GM21526 (cell line): ENCODE measurements at regions not wholly inside any gene's neighbourhood (a gene's known extent, or its start where the extent isn't known, plus 50 kb on each side); places are given as distances from the start of the nearest gene placed in this dataset.

Experiments used
- ATAC-seq: cut with Tn5 transposase; IDR thresholded peaks from one replicate; pipeline ENCODE4 v1.9.1; 2021; ENCODE audit warnings: moderate library complexity; ENCODE audit not compliant: unreplicated experiment, low FRiP score

GRCh38 chr7:131090886-131091692 is 236.6 kb upstream of the MKLN1 start:
- ATAC-seq: no peak

DNA sequence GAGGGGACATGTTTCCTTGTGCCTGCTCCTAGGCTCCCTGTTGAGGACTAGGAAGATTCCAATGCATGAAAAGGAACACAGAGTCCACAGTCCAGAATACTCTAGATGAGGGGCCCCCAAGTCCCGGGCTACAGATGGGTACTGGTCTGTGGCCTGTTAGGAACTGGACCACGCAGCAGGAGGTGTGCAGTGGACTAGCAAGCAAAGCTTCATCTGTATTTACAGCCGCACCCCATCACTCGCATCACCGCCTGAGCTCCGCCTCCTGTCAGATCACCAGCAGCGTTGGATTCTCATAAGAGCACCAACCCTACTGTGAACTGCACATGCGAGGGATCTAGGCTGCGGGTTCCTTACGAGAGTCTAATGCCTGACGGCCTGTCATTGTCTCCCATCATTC is 233.0 kb upstream of the MKLN1 start:
- ATAC-seq: no peak

GRCh38 chr7:131095346-131095745 is 232.3 kb upstream of the MKLN1 start:
- ATAC-seq: no peak

GRCh38 chr7:131096267-131096927 is 231.3 kb upstream of the MKLN1 start:
- ATAC-seq: no peak

GRCh38 chr7:131097662-131098376 is 229.9 kb upstream of the MKLN1 start:
- no peak for ATAC-seq

DNA sequence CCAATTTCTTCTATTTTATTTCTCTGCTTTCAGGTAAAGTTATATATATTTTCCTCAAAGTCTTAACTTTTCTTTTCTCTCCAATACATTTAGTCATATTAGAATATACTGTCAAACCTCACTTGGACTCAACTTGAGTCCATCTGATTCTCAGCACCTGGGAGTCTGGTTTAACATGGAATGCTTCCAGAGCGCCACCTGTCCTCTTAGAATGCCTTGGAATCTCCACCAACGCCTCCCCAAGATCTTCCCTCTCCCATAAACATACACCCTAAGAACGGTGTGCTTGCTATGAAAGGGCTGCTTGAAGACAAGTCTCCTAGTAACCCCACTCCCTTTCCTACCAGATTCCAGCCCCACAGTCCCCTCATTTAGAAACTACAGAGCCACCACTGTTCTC is 229.1 kb upstream of the MKLN1 start:
- ATAC-seq: no peak

DNA sequence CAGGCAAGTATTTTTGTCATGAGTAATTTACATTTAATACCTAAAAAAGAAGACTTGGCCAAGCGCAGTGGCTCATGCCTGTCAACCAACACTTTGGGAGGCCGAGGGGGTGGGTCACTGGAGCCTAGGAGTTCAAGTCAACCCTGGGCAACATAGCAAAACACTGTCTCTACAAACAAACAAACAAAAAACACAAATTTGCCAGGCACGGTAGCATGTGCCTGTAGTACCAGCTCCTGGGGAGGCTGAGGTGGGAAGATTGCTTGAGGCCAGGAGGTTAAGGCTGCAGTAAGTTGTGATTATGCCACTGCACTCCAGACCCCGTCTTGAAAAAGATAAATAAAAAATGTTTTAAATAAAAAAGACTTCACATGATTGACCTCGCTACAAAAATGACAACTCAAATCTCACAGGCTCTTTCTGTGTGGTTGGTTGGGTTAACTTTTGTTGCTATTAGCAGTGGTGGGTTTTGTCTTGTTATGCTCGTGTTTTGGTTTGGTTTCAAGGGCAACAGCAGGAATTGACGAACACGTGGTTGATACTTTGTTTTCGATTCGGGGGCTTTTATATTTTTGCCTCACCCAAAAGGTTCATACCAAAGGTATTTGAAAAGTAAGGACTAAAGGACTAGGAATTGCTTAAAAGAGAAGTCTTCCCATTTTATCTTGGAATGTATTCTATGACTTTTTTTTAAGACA is 227.2 kb upstream of the MKLN1 start:
- no peak for ATAC-seq

- no peak for ATAC-seq
Observed at GRCh38 chr7:131103997-131104396, 223.7 kb upstream of the MKLN1 start.

DNA sequence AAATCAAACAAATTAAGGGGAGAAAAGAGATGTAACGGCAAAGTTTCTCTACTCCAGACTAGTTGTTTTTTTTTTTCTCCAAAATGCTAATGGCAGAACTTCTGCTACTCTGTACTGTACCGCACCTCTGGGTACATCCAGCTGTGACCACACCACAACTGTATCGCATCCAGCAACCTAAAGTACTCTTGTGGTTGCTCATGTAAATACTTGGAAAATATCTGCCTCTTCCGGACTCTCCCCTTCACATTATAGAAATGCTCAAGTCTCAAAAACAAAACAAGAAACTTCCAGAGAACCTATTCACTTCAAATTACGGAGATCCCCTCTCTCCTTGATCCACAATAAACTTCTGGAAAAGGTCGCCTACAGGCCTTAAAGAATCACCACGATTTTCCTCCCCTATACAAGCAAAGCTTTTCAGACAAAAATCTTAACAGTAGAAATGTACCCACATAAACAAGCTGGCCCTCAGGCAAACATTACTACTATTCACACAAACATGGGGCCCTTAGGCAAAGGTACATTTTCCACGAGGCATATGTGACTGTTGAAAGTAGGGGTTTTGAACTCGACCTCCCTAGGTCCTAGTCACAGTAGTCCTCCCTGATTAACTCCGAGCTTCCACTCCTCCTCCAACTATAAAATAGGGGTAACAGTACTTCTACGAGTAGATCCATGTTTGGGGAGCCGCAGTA is 222.9 kb upstream of the MKLN1 start:
- ATAC-seq: no peak

DNA sequence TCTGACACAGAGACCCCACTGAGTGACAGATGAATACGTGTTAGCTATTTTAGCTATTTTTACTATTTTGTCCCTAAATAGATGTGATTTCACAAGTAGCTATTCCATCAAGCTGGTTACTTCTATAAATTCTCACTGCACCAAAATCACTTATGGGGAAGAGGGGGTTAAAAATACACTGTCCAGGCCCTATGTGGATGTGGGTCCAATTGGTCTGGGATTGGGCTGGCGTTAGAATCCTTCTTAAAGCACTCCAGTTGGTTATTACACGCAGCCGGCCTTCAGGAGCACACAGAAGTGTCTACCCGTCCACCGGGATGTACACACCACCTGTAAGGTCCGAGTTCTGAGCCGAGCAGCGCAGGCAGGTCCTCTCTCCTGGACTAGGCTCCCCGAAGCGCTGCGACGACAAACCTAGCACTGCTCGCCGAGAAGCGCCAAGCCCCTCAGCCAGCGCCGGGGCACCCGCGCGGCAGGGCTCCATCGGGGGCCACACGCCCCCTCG is 222.3 kb upstream of the MKLN1 start:
- no peak for ATAC-seq

GRCh38 chr7:131105799-131106680 is 221.6 kb upstream of the MKLN1 start:
- no peak for ATAC-seq

DNA sequence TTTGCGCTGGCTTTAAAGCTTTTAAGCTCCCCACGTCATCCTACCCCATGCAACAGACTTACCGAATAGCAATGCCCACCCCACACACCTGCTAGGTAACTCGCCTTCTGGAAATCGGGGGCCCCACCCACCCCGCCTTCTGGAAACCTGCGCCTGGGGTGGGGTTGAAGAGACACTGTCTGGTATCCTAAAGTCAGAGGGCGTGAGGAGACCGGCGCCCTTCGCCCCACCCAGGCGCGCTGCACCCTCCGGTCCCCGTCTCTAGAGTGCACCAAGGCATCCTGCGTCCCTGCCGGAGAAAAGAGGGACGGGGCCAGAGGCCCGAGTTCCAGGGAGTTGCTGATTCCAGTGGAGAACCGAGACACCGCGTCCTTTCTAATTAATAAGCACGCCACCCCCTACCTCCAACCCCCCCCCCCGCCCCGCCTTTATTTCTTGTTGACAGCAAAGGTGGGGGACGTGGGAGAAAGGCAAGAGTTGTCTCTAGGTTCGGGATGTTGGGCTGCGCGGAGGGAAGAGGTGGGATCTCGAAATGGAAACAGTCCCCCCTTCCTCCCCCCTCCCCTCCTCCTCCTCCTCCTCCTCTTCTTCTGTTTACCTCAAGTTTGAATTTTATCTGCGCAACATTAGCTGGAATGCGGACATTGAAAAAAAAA is 220.9 kb upstream of the MKLN1 start:
- no peak for ATAC-seq

DNA sequence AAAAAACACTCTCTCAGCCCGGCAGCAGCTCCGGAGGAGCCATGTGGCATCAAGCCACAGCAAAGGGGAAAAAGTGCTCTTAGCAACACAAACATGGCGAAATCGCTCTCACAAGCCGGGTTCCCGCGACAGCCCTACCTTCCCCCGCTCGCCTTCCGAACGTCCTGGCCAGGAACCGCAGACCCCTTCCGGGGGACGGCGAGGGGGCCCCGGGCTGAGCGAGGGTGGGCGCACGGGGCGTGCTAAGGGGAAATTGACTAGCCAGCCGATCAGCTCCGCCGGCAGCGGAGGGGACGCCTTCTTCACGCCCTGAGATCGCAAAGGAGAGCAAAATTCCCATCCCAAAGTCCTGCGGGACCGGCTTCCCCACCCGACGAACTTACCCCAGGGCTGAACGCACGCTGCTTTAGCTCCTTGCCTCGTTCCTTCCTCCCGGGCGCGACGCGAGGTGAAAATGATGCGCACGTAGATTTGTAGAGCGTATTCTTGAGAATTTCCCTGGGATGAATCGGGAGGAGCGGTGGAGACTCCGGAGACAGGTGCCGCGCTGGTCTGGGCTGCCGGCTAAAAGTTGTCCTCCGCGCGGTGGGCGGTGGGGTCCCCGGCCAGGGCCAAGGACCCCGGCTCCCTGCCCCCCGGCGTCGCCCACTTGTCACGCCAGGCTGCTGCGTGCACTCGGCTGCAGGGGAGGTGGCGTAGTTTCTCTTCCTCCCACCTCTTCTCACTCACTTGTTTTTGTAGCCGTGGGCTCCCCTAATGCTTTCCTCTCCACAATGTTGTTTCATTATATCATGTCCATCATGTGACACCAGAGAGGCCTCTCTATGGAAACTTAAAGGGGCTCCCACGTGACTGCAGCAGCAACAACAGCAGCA is 220.1 kb upstream of the MKLN1 start:
- ATAC-seq: peak; percentile 41

GRCh38 chr7:131108212-131108940 is 219.3 kb upstream of the MKLN1 start:
- no peak for ATAC-seq

GRCh38 chr7:131109011-131109758 is 218.5 kb upstream of the MKLN1 start:
- no peak for ATAC-seq

DNA sequence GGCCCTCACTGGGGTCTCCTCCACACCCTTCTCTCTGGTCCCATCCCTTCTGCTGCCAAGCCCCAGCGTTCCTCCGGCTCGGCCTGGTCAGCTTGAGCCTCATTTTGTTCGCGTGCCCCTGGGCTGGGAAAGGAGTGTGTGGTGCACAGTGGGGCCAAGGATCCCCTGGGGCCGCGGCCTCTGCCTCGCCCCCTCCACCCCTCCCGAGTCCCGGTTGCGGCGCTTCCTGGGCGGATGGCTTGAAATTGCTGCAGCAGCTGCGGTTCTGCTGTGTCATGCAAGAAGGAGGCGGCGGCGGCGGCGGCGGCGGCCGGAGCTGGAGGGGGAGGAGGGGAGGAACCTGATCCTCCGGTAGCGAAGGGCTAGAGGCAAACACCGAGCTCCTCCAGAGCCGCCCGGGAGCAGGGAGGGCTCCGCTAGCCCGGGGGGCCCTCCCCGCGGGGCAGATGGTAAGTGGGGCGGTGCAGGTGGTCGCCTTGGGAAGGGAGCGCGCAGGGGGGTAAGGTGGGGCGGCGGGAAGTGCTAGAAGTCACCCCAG is 217.8 kb upstream of the MKLN1 start:
- ATAC-seq: no peak
